ENCODE measurements at regions not wholly inside any gene's neighbourhood (a gene's known extent, or its start where the extent isn't known, plus 50 kb on each side); places are given as distances from the start of the nearest gene placed in this dataset.

DNA sequence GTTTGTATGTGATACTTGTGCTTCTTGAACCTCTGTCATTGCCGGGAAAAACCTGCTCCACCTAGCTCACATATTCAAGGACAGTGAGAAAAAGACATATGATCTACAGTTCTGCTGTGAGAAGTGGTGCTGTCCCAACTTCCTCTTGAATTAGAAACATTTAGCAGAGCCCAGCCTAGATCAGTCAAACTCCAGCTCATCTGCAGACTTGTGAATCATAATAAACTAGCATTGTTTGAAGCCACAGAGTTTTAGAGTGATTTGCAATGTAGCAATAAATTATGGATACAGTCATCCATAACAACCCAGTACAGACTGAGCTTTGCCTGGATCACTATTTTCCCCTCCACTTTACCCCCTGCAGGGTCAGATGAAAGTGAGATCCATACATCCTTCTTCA is 497.8 kb downstream of the PLA2G4A start:
- DNase-seq, result no peak

- DNase-seq, result peak; percentile 40
Measured at GRCh38 chr1:187336441-187337168, 507.9 kb downstream of the PLA2G4A start.

GRCh38 chr1:187338762-187339412 is 510.1 kb downstream of the PLA2G4A start:
- DNase-seq, result no peak

- DNase-seq, result no peak
Measured at GRCh38 chr1:187342495-187342894, 513.7 kb downstream of the PLA2G4A start.

GRCh38 chr1:187374082-187374481 is 545.3 kb downstream of the PLA2G4A start:
- DNase-seq, result no peak

- DNase-seq, result no peak
Measured at GRCh38 chr1:187374742-187375141, 546.0 kb downstream of the PLA2G4A start.

GRCh38 chr1:187383366-187383765 is 554.6 kb downstream of the PLA2G4A start:
- no peak for DNase-seq

- peak; percentile 44 for DNase-seq
Measured at GRCh38 chr1:187384504-187384903, 555.8 kb downstream of the PLA2G4A start.

DNA sequence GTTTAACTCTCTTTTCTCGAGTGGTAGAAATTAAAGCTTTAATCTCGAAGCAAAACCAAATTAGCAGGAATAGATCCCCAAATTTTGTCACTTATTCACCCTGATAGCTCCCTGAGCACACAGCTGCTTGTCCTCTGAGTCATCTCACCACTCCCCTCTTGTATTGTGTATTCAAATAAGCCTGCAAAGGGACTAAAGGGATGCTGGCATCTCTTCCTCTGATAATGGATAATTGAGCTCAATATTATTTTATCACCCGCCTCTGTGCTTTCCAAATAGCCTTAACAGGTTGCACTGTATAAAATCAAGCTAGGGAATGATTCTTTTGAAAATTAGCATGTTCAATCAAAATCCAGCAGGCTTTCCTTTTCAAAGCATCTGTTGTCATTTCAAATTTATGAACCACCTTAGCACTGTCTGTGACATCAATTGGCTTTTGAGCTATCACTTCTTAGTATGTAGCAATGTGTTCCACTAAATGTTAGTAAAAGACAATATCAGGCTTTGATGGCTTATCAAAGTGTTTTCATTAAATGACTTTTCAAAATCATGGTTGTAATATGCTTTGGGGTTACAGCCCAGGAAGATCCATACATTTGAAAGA is 561.6 kb downstream of the PLA2G4A start:
- DNase-seq, result no peak

DNA sequence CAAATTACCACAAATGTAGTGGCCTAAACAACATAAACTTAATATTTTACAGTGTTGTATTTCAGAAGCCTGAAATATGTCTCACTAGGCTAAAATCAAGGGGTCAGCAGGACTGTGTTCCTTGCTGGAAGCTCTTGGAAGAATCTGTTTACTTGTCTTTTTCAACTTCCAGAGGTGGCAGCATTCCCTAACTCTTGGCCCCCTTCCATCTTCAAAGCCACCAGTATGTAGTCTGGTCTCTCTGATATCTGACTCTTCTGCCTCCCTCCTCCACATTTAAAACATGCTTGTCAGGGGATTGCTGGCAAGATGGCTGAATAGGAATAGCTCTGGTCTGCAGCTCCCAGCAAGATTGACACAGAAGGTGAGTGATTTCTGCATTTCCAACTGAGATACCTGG is 567.5 kb downstream of the PLA2G4A start:
- DNase-seq, result no peak

DNA sequence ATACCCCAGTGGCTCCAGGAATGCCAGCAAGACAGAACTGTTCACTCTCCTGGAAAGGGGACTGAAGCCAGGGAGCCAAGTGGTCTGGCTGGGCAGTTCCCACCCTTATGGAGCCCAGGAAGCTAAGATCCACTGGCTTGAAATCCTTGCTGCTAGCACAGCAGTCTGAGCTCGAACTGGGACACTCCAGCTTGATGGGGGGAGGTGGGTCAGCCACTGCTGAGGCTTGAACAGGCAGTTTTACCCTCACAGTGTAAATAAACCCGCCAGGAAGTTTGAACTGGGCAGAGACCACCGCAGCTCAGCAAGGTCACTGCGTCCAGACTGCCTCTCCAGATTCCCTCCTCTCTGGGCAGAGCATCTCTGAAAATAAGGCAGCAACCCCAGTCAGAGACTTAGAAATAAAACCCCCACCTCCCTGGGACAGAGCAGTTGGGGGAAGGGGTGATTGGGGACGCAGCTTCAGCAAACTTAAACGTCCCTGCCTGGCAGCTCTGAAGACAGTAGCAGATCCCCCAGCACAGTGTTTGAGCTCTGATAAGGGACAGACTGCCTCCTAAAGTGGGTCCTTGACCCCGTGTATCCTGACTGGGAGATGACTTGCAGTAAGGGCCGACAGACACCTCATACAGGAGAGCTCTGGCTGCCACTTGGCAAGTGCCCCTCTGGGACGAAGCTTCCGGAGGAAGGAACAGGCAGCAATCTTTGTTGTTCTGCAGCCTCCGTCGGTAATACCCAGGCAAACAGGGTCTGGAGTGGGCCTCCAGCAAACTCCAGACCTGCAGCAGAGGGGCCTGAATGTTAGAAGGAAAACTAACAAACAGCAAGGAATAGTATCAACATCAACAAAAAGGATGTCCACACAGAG is 568.4 kb downstream of the PLA2G4A start:
- DNase-seq, result no peak

DNA sequence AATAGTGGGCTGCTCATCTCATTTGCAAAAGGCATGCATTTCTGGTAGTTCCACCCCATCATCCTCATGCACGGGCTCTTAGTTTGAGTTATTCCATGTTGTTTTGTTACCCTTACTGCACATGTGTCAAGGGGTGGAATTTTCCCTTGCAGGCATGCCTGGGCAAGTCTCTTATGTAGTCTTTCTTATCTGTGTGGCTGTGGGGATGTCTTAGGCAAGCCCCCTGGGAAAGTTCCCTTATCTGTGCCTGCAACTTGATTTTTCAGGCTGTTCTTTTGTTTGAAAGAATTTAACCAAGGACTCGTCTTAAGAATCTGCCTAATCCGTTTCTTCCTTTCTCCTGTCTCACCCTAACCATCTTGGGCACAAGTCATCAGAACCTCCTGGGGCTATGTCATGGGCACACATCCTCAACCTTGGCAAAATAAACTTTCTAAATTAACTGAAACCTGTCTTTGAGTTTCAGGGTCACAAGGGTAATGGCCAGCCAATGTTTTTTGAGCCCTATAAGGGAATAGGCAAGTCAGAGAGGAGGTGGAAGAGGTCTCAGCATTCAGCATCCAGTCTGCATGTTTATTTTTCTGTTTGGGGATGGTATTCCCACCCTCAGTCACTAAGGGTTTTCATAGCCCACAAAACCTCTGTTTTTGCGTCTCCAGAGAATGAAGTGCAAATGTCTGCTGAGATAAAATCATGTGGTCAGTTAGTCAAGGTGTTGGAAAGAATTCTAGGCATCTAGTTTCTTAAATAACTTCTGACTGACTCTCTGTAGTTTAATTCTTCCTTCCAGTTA is 579.7 kb downstream of the PLA2G4A start:
- DNase-seq, result no peak

- no peak for DNase-seq
Measured at GRCh38 chr1:187409341-187409740, 580.6 kb downstream of the PLA2G4A start.

- no peak for DNase-seq
Measured at GRCh38 chr1:187411118-187411517, 582.4 kb downstream of the PLA2G4A start.

- no peak for DNase-seq
Measured at GRCh38 chr1:187413405-187414169, 584.8 kb downstream of the PLA2G4A start.

GRCh38 chr1:187415065-187415464 is 586.3 kb downstream of the PLA2G4A start:
- DNase-seq, result no peak

GRCh38 chr1:187417520-187417919 is 588.8 kb downstream of the PLA2G4A start:
- no peak for DNase-seq

GRCh38 chr1:187433598-187433997 is 604.8 kb downstream of the PLA2G4A start:
- DNase-seq, result no peak

DNA sequence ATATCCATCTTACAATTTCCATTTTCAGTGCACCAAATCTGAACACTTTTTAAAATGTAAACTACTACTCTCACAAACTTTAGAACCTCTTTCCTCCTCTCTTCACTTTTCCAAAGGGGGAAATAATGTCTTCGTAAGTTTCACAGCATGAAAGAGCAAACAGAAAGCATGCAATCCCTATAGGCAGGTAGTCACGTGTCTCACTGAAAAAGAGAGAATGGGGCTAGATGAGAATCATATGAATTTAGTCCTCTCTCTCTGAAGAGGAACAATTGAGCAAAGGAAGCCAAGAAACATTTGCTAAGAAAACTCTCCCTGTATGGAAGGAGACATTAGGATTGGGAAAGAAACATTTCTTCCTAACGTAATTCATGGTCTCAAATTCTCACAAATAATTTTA is 613.9 kb downstream of the PLA2G4A start:
- DNase-seq, result no peak

DNA sequence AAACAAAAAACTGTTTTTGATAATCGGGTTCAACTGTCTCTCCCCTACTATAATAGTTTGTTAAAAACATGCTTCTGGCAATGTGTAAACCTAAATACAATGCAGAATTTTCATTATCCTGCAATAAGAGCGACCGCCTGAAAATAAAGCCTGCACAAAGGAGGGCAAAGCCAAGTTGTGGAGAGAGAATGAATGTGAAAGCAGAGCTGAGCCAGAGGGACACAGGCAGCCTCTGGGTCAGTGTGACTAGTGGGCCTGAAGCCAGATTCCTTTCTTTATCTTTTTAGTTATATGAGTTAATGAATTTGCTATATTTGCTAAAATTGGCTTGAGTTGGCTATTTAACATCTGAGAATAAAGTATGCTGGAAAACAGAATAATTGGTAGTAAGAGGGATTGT is 615.2 kb downstream of the PLA2G4A start:
- no peak for DNase-seq

- DNase-seq, result no peak
Measured at GRCh38 chr1:187445066-187445465, 616.3 kb downstream of the PLA2G4A start.

DNA sequence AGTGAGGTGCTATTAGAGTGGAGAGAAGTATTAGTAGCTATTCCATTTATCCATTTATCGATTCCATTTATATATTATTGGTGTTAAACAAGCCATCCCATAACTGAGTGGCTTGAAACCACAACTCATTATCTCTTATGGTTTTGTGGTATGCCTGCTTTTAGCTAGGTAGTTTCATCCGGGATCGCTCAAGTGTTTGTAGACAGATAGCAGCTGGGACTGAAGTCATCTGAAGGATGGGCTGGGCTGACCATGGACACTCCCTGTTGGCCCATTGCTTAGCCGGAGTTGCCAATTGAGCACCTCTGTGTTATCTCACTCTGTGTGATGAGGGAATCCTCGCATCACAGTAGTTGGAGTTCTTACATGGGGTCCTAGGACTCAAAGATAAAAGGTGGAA is 622.5 kb downstream of the PLA2G4A start:
- DNase-seq, result no peak
